Heart right ventricle (tissue), 16 donors: ENCODE measurements at regions not wholly inside any gene's neighbourhood (a gene's known extent, or its start where the extent isn't known, plus 50 kb on each side); places are given as distances from the start of the nearest gene placed in this dataset.
"Not testable (repeated sequence)": the region's sequence is repeated elsewhere in the genome, so short reads cannot be mapped to it uniquely, and the experiment has no call there.

Experiments
- ATAC-seq, 8 donors: fragments of 200-7000 bp; cut with Tn5 transposase; one replicate each; pipeline ENCODE4 v1.9.1; 2020; ENCODE audit warnings: mild to moderate bottlenecking in 8 of 8, moderate library complexity in 8 of 8, moderate number of reproducible peaks in 1 of 8
- DNase-seq, 2 donors: peaks; one replicate each; pipeline ENCODE4 v3.0.0-alpha.2; 2020
- H3K27ac ChIP-seq, 10 donors: fragments of 200-600 bp; sonication (generic) in 2 of 10; one replicate each; pipeline versions ENCODE4 v1.5.0 to v1.8.0; 2020 to 2022; ENCODE audit warnings: mild to moderate bottlenecking in 3 of 10
- H3K27me3 ChIP-seq, 7 donors: fragments of 200-600 bp; one replicate each; pipeline ENCODE4 v1.8.0; 2021 to 2022; ENCODE audit warnings: mild to moderate bottlenecking in 2 of 7
- H3K36me3 ChIP-seq, 9 donors: fragments of 200-600 bp; sonication (generic) in 1 of 9; one replicate each; pipeline versions ENCODE4 v1.5.0 to v1.8.0; 2020 to 2022; ENCODE audit warnings: mild to moderate bottlenecking in 2 of 9
- H3K4me1 ChIP-seq, 9 donors: fragments of 200-600 bp; sonication (generic) in 1 of 9; one replicate each; pipeline versions ENCODE4 v1.5.0 to v1.8.0; 2020 to 2022; ENCODE audit warnings: mild to moderate bottlenecking in 4 of 9
- H3K4me3 ChIP-seq, 10 donors: fragments of 200-600 bp; sonication (generic) in 2 of 10; one replicate each; pipeline versions ENCODE4 v1.5.0 to v1.8.0; 2020 to 2022; ENCODE audit warnings: mild to moderate bottlenecking in 7 of 10, moderate library complexity in 2 of 10
- H3K9me3 ChIP-seq, 11 donors: fragments of 200-600 bp in 10 of 11; sonication (generic) in 2 of 11; one replicate each; pipeline versions ENCODE4 v1.5.0 to v1.8.0; 2013 to 2022; ENCODE audit warnings: mild to moderate bottlenecking in 2 of 11, control low read depth in 1 of 11, moderate library complexity in 1 of 11
- WGBS, 2 donors: extraction: QIAGEN DNeasy Blood & Tissue Kit; methylation state at CpG; one replicate each; pipeline ENCODE4 v1.1.7; 2013; ENCODE audit warnings: inconsistent platforms in 1 of 2; 5-methylcytosine and 5-hydroxymethylcytosine counted together
- intact Hi-C, 10 donors: fragments of 100-400 bp; cut with DNase I; formaldehyde crosslinking; loops; one replicate each; pipeline versions ENCODE4 v1.11.1 to v1.14.2; 2022
- TF ChIP-seq, protein P1 (sequence below), 9 donors: fragments of 200-600 bp; sonication (generic) in 2 of 9; IDR thresholded peaks; one replicate each; pipeline versions ENCODE4 v1.5.0 to v1.8.0; 2021 to 2022; ENCODE audit warnings: antibody characterized with exemption in 9 of 9, mild to moderate bottlenecking in 5 of 9, moderate library complexity in 1 of 9
- donor health status: Arrhythmogenic right ventricular cardiomyopathy.
- donor health status: ischemic (EF 13 %, LVEDD 7.1; RV severe dilation, severe dysfunction).
- donor health status: healthy with polysubstance abuse.
- donor health status: DM: no; HTN: yes; CAD: no.
- donor health status: DM: no; HTN: no; CAD: no.
- donor health status: ischemic (EF 25% LVEDD 6.9; RV normal size, moderate dysfunction).
- donor health status: ischemic (EF 25% LVEDD 5.7; RV mildly dilated, moderate dysfunction).
- donor health status: healthy.
- donor health status: DM: yes; HTN: yes; CAD: no.
- donor health status: Ischemic cardiomyopathy.
- donor health status: ischemic (EF 35%, LVEDD 5.7; RV mildly dilated, moderate dysfunction).
- donor health status: nonischemic (EF 11% LVEDD 7.7; RV severe dilation, severe dysfunction).
- donor health status: DM: yes; HTN: yes; CAD: no.
- donor health status: PGD.
- donor health status: ischemic (EF 29% LVEDD 5.4; RV normal size, mild dysfunction).
- donor health status: nonischemic (EF 23%, LVEDD 6.1; RV moderate dilation, normal function).

- H3K9me3 ChIP-seq: no peaks in the 10 kb centered on the region
- ATAC-seq: no peak
Observed at GRCh38 chr12:75739912-75740311, 228.5 kb upstream of the KRR1 start.

GRCh38 chr12:75739098-75739497 is 227.7 kb upstream of the KRR1 start:
- H3K27me3 ChIP-seq, H3K36me3 ChIP-seq, DNase-seq, H3K27ac ChIP-seq, ATAC-seq, intact Hi-C loops, H3K4me3 ChIP-seq, H3K9me3 ChIP-seq, H3K4me1 ChIP-seq: not testable (repeated sequence)
- WGBS, 2 donors: 98% methylated on average over 2 of the region's 2 CpGs

More at GRCh38 chr12:75739912-75740311, 228.5 kb upstream of the KRR1 start:
- 79 to 87% methylated on average over 1 of the region's 1 CpG for WGBS, 2 donors
- Histone ChIP-seq H3K27me3 (no peaks in the 10 kb centered on the region), H3K27ac (no peak overlapping the region), H3K36me3 (no peaks in the 10 kb centered on the region), H3K4me3 (no peak overlapping the region), H3K4me1 (no peaks in the 10 kb centered on the region)
- DNase-seq: no peak
- TF ChIP-seq, protein P1, sequence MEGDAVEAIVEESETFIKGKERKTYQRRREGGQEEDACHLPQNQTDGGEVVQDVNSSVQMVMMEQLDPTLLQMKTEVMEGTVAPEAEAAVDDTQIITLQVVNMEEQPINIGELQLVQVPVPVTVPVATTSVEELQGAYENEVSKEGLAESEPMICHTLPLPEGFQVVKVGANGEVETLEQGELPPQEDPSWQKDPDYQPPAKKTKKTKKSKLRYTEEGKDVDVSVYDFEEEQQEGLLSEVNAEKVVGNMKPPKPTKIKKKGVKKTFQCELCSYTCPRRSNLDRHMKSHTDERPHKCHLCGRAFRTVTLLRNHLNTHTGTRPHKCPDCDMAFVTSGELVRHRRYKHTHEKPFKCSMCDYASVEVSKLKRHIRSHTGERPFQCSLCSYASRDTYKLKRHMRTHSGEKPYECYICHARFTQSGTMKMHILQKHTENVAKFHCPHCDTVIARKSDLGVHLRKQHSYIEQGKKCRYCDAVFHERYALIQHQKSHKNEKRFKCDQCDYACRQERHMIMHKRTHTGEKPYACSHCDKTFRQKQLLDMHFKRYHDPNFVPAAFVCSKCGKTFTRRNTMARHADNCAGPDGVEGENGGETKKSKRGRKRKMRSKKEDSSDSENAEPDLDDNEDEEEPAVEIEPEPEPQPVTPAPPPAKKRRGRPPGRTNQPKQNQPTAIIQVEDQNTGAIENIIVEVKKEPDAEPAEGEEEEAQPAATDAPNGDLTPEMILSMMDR (IDR thresholded peaks at IDR 0.05): no peak
- intact Hi-C loops: no loop called here

DNA sequence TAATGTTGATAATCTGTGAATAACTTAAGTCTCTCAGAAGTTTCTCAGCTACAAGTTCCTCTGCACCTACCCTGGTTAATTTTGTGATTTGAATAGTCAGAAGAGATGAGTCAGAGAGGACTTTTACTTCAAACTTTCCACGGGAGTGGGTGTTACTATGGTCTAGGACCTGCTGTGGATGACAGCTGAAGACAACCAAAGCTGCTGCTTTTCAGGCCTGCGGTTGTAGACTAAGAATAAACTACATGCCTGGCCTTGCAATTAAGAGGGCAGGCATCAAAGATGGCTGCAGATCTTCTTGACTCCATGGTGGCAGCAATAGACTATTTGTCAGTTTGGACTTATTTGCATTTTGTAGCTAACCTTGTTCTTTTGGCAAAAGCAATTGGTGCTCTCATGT is 227.1 kb upstream of the KRR1 start:
- TF ChIP-seq, protein P1 (IDR thresholded peaks at IDR 0.05): no peak

DNA sequence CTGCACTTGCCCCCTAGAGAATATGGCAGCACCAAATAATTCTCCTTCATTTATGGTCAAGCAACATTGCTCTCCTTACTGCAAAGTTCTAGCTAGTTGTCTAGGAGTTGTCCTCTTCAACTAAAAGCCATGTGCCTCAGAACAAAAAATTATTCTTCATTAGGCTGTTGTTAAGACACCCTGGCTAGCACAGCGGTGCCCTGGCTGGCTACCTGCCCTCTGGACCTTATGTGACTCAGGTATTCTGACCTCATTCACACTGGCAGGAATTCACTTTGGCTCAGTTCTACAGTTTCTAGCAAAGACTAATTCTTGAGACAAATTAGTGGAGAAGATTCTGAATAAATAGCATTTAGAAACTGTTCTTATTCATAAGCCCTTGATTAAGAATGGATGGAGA is 224.4 kb upstream of the KRR1 start:
- Histone ChIP-seq H3K4me1 (no peaks in the 10 kb centered on the region), H3K4me3 (no peak overlapping the region), H3K36me3 (no peaks in the 10 kb centered on the region), H3K27me3 (no peaks in the 10 kb centered on the region), H3K9me3 (no peaks in the 10 kb centered on the region), H3K27ac (no peak overlapping the region)
- TF ChIP-seq, protein P1 (IDR thresholded peaks at IDR 0.05): no peak
- DNase-seq (no peak), ATAC-seq (no peak)
- intact Hi-C loops: no loop called here
- 74 to 78% methylated on average over 1 of the region's 1 CpG for WGBS, 2 donors

More for the DNA sequence above, 227.1 kb upstream of the KRR1 start:
- Histone ChIP-seq H3K36me3 (no peaks in the 10 kb centered on the region), H3K27ac (no peak overlapping the region), H3K9me3 (no peaks in the 10 kb centered on the region), H3K4me3 (no peak overlapping the region), H3K4me1 (no peaks in the 10 kb centered on the region), H3K27me3 (no peaks in the 10 kb centered on the region)
- DNase-seq (no peak), ATAC-seq (no peak)
- intact Hi-C loops: no loop called here
- 38 to 52% methylated on average over 2 of the region's 2 CpGs for WGBS, 2 donors

DNA sequence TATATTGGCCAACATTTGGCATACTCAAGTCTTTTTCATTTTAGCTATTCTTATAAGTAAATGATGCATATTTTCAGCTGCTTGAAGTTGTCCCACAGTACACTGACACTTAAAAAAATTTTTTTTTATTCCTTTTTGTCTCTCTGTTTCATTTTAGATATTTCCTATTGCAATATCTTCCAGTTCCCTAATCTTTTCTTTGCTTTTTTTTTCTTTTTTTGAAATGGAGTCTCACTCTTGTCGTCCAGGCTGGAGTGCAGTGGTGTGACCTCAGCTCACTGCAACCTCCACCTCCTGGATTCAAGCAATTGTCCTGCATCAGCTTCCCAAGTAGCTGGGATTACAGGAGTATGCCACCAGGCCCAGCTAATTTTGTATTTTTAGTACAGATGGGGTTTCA is 217.4 kb upstream of the KRR1 start:
- no peak for DNase-seq
- TF ChIP-seq, protein P1 (IDR thresholded peaks at IDR 0.05): no peak
- intact Hi-C loops: loop anchor here in 2 of 10 donors (10.0 kb wide), 1 partner anchor 306 kb away; the partner anchor contains the start of gene PHLDA1 (in 2 of the 2)
- H3K27me3 ChIP-seq: no peaks in the 10 kb centered on the region
- no peak overlapping the region for H3K4me3 ChIP-seq
- no peak for ATAC-seq
- H3K36me3 ChIP-seq: no peaks in the 10 kb centered on the region
- H3K4me1 ChIP-seq: peaks cover 0 to 22% (median 17%) of the 10 kb centered on the region in 9 donors
- no peak overlapping the region for H3K27ac ChIP-seq
- WGBS, 2 donors: 84 to 88% methylated on average over 1 of the region's 1 CpG
- no peaks in the 10 kb centered on the region for H3K9me3 ChIP-seq
